Mucosa of descending colon (tissue), 3 donors: ENCODE measurements at regions not wholly inside any gene's neighbourhood (a gene's known extent, or its start where the extent isn't known, plus 50 kb on each side); places are given as distances from the start of the nearest gene placed in this dataset.

Source experiments
- ATAC-seq: fragments of 200-7000 bp; cut with Tn5 transposase; one replicate; pipeline ENCODE4 v1.9.1; 2020; ENCODE audit warnings: mild to moderate bottlenecking, moderate library complexity
- DNase-seq, 3 donors: peaks; one replicate each; pipeline ENCODE4 v3.0.0-alpha.2; 2020
- H3K36me3 ChIP-seq: fragments of 200-600 bp; one replicate; pipeline ENCODE4 v1.8.0; 2021; ENCODE audit warnings: low read depth, mild to moderate bottlenecking
- H3K4me1 ChIP-seq: fragments of 200-600 bp; one replicate; pipeline ENCODE4 v1.8.0; 2021; ENCODE audit warnings: low read depth, mild to moderate bottlenecking
- H3K4me3 ChIP-seq: fragments of 200-600 bp; one replicate; pipeline ENCODE4 v1.8.0; 2021; ENCODE audit warnings: mild to moderate bottlenecking
- H3K9me3 ChIP-seq: fragments of 200-600 bp; one replicate; pipeline ENCODE4 v1.8.0; 2021; ENCODE audit warnings: mild to moderate bottlenecking
- CTCF ChIP-seq: fragments of 200-600 bp; IDR thresholded peaks from one replicate; pipeline ENCODE4 v1.8.0; 2022; ENCODE audit warnings: antibody characterized with exemption, mild to moderate bottlenecking
- intact Hi-C, 2 donors: fragments of 100-400 bp; cut with DNase I in 1 of 2; cut with micrococcal nuclease in 1 of 2; formaldehyde crosslinking; loops; one replicate each; pipeline versions ENCODE4 v1.11.0 to v1.11.1; 2022; cut with DNase I, micrococcal nuclease
- donor health status: DM: no; HTN: no; CAD: no; lungs with moderate emphysema.
- donor health status: DM: no; HTN: no; CAD: no.
- donor health status: DM: no; HTN: yes; CAD: no.

- Histone ChIP-seq H3K9me3 (no peaks in the 10 kb centered on the region), H3K36me3 (no peaks in the 10 kb centered on the region), H3K4me3 (no peak overlapping the region), H3K4me1 (no peaks in the 10 kb centered on the region)
- intact Hi-C loops = no loop called here
- ATAC-seq (no peak), DNase-seq (no peak)
- TF ChIP-seq CTCF = no peak
These were observed 238.5 kb upstream of the ROBO1 start for GRCh38 chr3:80006315-80006714.

- intact Hi-C loops = no loop called here
- ATAC-seq = no peak
- Histone ChIP-seq H3K4me1 (no peaks in the 10 kb centered on the region), H3K4me3 (no peak overlapping the region), H3K9me3 (no peaks in the 10 kb centered on the region), H3K36me3 (no peaks in the 10 kb centered on the region)
- TF ChIP-seq CTCF = no peak
- DNase-seq = no peak
These were observed 232.2 kb upstream of the ROBO1 start for GRCh38 chr3:80000022-80000421.

- DNase-seq (no peak), ATAC-seq (no peak)
- intact Hi-C loops = no loop called here
- H3K4me3 ChIP-seq = no peak overlapping the region
- no peaks in the 10 kb centered on the region for H3K4me1 ChIP-seq
- no peaks in the 10 kb centered on the region for H3K9me3 ChIP-seq
- no peak for TF ChIP-seq CTCF
- H3K36me3 ChIP-seq = no peaks in the 10 kb centered on the region
These were observed 226.6 kb upstream of the ROBO1 start for GRCh38 chr3:79994397-79994796.

GRCh38 chr3:79986338-79986737, 218.5 kb upstream of the ROBO1 start:
- ATAC-seq (no peak), DNase-seq (no peak)
- Histone ChIP-seq H3K9me3 (no peaks in the 10 kb centered on the region), H3K4me3 (no peak overlapping the region), H3K36me3 (no peaks in the 10 kb centered on the region), H3K4me1 (no peaks in the 10 kb centered on the region)
- no peak for TF ChIP-seq CTCF
- intact Hi-C loops = no loop called here

- no peak for TF ChIP-seq CTCF
- no peak for ATAC-seq
- Histone ChIP-seq H3K4me1 (no peaks in the 10 kb centered on the region), H3K4me3 (no peak overlapping the region), H3K9me3 (no peaks in the 10 kb centered on the region), H3K36me3 (no peaks in the 10 kb centered on the region)
- DNase-seq = no peak
- intact Hi-C loops = no loop called here
These were observed 218.0 kb upstream of the ROBO1 start for GRCh38 chr3:79985816-79986215.

- no peaks in the 10 kb centered on the region for H3K36me3 ChIP-seq
- ATAC-seq (no peak), DNase-seq (no peak)
- intact Hi-C loops = no loop called here
- H3K9me3 ChIP-seq = peaks cover 2% of the 10 kb centered on the region
- TF ChIP-seq CTCF = no peak
- no peaks in the 10 kb centered on the region for H3K4me1 ChIP-seq
- H3K4me3 ChIP-seq = no peak overlapping the region
These were observed 215.3 kb upstream of the ROBO1 start for GRCh38 chr3:79983118-79983517.
